GM12875 (cell line): ENCODE measurements at regions not wholly inside any gene's neighbourhood (a gene's known extent, or its start where the extent isn't known, plus 50 kb on each side); places are given as distances from the start of the nearest gene placed in this dataset.

ENCODE experiments used
- H3K4me3 ChIP-seq: one replicate; pipeline ENCODE4 v1.5.1; 2011; ENCODE audit warnings: low read depth, low read length, control low read depth
- CTCF ChIP-seq: IDR thresholded peaks from 2 replicates; pipeline ENCODE4 v1.5.1; 2011; ENCODE audit warnings: low read depth, mild to moderate bottlenecking, control low read depth, inconsistent platforms, low read length, moderate library complexity, borderline replicate concordance; ENCODE audit not compliant: insufficient read depth

- TF ChIP-seq CTCF: no peak
Observed at GRCh38 chr7:115132096-115132495, 210.2 kb downstream of the MDFIC start.

GRCh38 chr7:115128154-115128553 is 206.3 kb downstream of the MDFIC start:
- no peak for TF ChIP-seq CTCF

More at GRCh38 chr7:115132096-115132495, 210.2 kb downstream of the MDFIC start:
- H3K4me3 ChIP-seq: no peak overlapping the region

GRCh38 chr7:115127399-115128021 is 205.6 kb downstream of the MDFIC start:
- TF ChIP-seq CTCF: no peak
- H3K4me3 ChIP-seq: no peak overlapping the region

More at GRCh38 chr7:115128154-115128553, 206.3 kb downstream of the MDFIC start:
- H3K4me3 ChIP-seq: no peak overlapping the region

GRCh38 chr7:115125750-115126149 is 203.9 kb downstream of the MDFIC start:
- no peak for TF ChIP-seq CTCF
- no peak overlapping the region for H3K4me3 ChIP-seq

GRCh38 chr7:115125312-115125711 is 203.4 kb downstream of the MDFIC start:
- no peak for TF ChIP-seq CTCF
- no peak overlapping the region for H3K4me3 ChIP-seq

GRCh38 chr7:115124409-115124939 is 202.6 kb downstream of the MDFIC start:
- TF ChIP-seq CTCF: no peak

GRCh38 chr7:115123441-115123840 is 201.5 kb downstream of the MDFIC start:
- no peak overlapping the region for H3K4me3 ChIP-seq
- TF ChIP-seq CTCF: no peak

More at GRCh38 chr7:115124409-115124939, 202.6 kb downstream of the MDFIC start:
- no peak overlapping the region for H3K4me3 ChIP-seq
